Cerebellar cortex (tissue), 1 donor: ENCODE measurements at regions not wholly inside any gene's neighbourhood (a gene's known extent, or its start where the extent isn't known, plus 50 kb on each side); places are given as distances from the start of the nearest gene placed in this dataset.

Experiments used
- DNase-seq: peaks from one replicate; pipeline ENCODE4 v3.0.0-alpha.2; 2015; ENCODE audit warnings: low spot score

DNA sequence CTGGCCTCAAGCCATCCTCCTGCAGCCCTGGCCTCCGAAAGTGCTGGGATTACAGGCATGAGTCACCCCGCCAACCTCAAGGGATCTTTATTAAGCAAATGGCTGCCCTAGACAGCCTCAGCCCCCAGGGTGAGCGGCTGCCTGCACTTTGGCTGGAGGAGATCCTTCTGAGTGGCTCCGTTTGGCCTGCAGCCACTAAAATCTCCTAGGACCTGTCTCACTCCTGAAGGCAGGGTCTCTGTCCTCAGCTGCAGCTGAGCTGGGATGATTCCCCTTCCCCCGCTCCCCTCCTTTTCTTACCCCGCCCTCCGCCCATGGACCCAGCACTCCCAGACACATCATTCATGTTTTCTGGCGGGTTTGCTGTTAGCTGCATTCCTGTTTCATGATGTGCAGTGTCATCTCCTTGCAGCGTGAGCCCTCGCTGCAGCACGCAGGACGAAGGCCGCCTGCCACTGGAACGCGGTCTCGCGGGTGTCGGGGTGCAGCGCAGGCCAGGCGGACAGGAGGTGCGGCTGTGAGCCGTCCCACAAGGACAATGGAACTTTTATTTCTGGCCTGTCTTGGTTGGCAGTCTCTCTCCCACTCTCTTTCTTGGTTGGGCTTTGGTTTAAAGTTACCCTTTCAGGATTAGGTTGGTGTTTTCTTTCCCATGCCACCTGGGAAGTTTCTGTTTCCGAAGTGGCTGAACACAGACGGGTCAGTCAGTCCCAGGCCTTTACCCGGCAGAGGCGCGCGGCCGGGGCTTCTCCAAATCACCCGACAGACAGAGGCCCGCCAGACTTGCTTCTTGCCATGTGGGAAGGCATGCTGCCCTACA is 137.1 kb downstream of the FOXD1 start:
- no peak for DNase-seq

- DNase-seq = no peak
Observed at GRCh38 chr5:73307645-73308355, 134.8 kb downstream of the TMEM174 start.

- no peak for DNase-seq
Observed at GRCh38 chr5:73306741-73307275, 133.8 kb downstream of the TMEM174 start.

GRCh38 chr5:73306078-73306719 is 133.2 kb downstream of the TMEM174 start:
- no peak for DNase-seq

DNA sequence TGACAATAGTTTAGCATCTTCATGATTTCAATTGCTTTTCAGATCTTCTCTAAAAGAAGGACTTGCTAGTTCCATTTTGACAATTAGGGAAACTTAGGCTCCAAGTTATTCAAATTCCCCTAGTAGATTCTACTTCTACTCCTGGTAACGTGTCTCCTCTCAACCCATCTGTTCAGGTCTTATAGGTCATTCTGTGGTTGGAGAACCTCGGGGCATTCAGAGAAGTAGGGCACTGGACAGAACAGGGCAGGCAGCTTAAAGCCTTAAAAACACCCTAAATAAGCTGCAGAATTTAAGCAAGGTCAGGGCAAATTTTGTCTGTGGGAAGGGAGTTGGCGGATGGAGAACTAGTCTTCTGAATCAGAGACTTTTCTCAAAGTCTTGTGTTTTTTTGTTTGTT is 132.4 kb downstream of the TMEM174 start:
- no peak for DNase-seq

DNA sequence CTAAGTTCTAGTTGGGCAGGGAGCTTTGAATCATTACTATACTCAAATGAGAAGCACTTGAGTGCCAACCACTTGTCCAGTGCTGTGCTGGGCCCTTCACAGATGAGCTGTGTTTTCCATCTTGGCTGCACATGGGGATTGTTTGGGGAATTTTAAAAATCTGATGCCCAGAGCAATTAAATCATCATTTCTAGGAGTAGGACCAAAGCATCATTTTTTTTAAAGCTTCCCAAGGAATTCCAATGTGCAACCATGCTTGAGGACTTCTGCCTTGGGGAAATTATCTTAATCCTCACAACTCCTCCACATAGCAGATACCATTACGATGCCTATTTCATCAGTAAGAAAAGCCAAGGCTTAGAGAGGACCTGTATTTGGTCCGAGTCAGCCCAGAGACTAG is 131.4 kb downstream of the TMEM174 start:
- DNase-seq = no peak

GRCh38 chr5:73303148-73304079 is 130.4 kb downstream of the TMEM174 start:
- DNase-seq = no peak

GRCh38 chr5:73302797-73303147 is 129.8 kb downstream of the TMEM174 start:
- no peak for DNase-seq

GRCh38 chr5:73301208-73301901 is 128.4 kb downstream of the TMEM174 start:
- no peak for DNase-seq

GRCh38 chr5:73300337-73301207 is 127.6 kb downstream of the TMEM174 start:
- DNase-seq = no peak

DNA sequence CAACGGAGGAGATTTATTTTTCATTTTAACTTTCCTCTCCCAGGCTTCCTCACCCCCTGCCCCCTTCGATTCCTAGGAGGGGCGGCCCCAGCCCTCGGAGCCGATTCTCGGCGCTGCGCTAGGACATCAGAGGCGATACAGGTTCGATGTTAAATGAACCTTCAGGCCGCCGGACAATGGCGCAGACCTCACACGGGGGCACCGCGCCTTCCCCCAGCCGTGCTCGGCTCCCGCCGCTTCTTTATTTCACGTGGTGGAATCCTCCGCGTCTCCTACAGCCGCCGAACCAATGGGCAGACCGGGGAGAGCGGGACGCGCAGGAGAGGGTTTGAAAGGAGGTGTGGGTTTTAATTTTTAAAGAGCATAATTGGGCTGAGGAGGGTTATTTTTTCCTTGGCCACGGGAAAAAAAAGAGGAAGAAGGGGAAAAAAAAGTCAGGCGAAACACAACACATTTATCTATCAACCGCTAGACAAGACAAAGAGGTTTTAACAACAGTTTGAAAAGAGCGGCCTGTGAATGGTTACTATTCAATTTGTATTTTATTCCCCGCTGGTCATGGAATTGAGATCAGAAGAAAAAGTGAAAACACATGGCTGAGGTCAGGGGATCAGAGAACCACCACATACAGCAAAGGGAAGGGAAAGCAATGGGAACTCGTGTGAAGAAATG is 126.8 kb downstream of the TMEM174 start:
- DNase-seq = no peak

GRCh38 chr5:73298772-73299630 is 126.0 kb downstream of the TMEM174 start:
- DNase-seq = no peak

- DNase-seq = no peak
Observed at GRCh38 chr5:73298251-73298771, 125.3 kb downstream of the TMEM174 start.

DNA sequence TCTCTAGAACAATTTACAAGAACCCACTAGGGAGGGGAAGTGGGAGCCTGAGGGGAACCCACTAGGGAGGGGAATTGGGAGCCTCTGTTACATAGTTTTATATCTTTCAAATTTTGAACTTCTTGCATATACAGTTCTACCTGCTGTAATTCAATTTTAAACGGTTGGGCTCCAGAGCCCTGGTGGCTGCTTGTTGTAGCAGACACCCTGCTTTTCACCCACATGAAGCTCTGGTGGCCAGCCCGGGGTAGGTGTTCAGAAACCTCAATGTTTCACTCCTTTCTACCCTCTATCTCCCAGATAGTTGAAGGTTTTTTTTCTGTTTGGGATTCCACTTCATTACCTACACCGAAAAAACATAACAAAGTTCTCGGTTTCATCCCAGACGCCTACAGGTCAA is 124.4 kb downstream of the TMEM174 start:
- DNase-seq = no peak

DNA sequence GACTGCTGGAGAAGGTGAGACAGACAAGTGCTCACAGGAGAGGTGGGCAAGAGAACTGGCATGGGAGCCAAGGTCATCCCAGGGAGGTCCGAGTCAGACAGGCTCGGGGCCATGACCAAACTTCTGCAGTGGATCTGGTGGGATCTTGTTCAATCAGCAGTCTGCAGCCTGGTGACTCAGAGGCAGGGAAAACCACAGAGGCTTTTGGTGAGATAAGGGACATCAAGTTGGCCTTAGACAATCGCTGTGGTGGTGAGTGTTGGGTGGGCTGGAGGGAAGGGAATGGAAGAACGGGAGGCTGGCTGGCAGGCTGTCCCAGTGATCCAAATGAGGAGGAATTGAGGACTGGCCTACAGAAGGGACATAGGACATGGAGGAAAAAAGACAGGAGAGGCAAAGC is 123.8 kb downstream of the TMEM174 start:
- DNase-seq = no peak

DNA sequence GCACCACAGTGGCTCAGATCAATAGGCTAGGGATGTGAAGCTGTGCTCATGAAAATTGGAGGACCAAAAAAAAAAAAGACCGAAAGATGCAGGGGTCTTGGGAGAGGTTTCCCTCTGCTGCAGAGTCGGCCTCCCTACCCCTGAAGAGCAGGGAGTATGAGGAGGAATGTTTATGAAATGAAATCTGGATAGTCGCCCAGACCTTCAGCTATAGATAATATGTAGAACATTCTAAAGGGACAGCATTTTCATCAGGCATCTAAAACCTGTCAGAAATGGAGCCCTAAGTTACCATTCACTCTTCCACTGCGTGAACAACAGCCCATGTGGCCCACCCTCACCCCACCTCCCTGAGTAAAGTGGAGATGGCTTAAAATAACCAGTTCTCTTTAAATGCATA is 122.9 kb downstream of the TMEM174 start:
- no peak for DNase-seq

DNA sequence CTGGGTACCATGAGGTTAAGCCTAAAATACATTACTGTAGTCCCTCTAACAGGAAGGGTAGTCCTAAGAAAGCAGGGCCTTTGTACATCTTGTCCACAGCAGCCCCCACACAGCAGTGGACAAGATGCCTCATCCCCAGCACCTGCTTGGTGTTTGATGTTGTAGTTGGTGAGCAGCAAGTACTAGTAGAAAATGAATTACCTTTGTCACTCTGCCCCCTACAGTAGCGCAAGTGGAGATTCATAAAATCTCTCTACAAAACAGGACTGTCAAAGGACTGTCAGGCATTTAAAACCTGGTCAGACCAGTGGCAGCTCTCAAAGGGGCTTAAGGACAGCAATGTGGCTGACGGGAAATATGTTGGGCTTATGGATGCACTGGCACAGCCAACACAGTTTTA is 122.5 kb downstream of the TMEM174 start:
- peak; percentile 55 for DNase-seq

- DNase-seq = no peak
Observed at GRCh38 chr5:73292816-73293459, 119.9 kb downstream of the TMEM174 start.
